ENCODE measurements at regions not wholly inside any gene's neighbourhood (a gene's known extent, or its start where the extent isn't known, plus 50 kb on each side); places are given as distances from the start of the nearest gene placed in this dataset.
"Not testable (repeated sequence)": the region's sequence is repeated elsewhere in the genome, so short reads cannot be mapped to it uniquely, and the experiment has no call there.

DNA sequence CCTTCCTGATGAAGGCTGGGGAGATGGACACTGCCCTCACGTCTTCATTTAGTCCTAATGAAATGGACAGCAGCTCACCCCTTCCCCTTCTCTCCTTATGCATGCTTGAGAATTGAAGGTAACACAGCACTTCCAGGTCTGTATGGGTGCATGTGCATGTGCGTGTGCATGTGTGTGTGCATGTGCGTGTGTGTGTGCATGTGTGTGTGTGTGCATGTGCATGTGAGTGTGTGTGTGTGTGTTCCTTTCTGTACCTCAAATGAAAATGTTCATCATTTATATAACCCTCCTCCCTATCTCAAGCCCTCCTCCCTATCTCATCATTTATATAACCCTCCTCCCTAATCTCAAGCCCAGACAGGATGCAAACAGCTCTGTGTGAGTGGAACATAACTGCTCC lies 444.8 kb downstream of the MAT2B start:
- DNase-seq (ENCODE audit: low read depth) = no peak

DNA sequence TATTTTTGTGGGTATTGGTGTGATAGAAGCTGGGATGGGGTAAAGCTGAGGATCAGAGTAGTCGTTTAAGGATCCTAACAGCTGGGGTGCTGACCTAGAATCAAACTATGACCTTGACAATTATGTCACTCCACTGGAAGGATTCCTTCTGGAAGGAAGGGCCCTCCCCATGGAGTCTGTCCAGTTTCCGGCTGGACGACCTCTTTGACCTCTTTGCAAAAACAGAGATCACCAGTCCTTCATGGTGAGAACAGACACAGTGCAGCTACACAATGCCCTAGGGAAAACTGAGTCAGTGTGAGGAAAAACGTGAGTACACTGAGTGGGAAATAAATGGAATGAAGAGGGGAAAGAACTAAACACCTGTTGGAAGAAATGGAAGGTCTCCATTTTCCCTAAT lies 445.6 kb downstream of the MAT2B start:
- no peak for DNase-seq (ENCODE audit: low read depth)

DNA sequence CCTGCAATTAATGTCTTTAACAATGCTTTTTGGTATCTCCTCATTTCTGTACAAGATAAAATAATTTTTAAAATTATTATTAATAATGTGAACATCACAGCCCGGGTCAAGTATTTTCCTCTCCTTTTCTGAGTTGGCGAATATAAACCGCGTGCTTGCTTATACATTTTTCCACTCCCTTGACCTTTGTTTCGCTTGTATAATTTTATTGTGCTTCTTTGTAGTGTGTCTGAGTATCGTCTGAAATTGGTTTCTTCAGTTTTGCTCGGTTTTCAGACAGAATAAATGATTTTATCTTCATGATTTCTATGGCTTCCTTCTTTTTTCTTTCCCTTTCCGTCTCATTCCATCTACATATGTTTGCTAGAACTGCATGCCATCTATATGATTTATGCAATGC lies 448.5 kb downstream of the MAT2B start:
- no peak for DNase-seq (ENCODE audit: low read depth)

DNA sequence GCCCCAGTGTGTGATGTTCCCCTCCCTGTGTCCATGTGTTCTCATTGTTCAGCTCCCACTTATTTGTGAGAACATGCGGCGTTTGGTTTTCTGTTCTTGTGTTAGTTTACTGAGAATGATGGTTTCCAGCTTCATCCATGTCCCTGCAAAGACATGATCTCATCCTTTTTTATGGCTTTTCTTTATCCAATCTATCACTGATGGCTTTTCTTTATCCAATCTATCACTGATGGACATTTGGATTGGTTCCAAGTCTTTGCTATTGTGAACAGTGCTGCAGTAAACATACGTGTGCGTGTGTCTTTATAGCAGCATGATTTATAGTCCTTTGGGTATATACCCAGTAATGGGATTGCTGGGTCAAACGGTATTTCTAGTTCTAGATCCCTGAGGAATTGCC lies 455.8 kb downstream of the MAT2B start:
- DNase-seq (ENCODE audit: low read depth) = not testable (repeated sequence)

GRCh38 chr5:163963881-163964280 lies 458.5 kb downstream of the MAT2B start:
- DNase-seq (ENCODE audit: low read depth) = no peak

DNA sequence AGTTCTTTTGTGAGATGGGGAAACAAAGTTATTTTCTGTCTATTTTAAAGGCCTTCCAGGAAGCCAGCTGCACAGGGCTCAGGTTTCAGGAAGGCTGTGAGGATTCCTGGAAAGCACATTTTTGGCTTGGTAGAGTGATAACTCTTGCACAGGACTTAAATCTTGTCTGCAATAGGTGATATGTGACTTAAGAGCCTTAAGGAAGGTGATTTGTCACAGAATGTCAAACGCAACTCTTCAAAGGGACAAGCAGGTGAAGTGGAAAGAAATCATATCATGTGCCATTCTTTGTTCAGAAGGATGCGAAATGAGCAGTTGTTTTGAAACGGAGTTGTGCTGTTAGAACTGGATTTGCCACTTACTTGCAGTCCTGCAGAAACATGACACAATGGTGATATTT lies 459.3 kb downstream of the MAT2B start:
- DNase-seq (ENCODE audit: low read depth) = no peak

- no peak for DNase-seq (ENCODE audit: low read depth)
Measured at GRCh38 chr5:163967268-163967667, 461.8 kb downstream of the MAT2B start.

- no peak for DNase-seq (ENCODE audit: low read depth)
Measured at GRCh38 chr5:163968651-163969050, 463.2 kb downstream of the MAT2B start.

DNA sequence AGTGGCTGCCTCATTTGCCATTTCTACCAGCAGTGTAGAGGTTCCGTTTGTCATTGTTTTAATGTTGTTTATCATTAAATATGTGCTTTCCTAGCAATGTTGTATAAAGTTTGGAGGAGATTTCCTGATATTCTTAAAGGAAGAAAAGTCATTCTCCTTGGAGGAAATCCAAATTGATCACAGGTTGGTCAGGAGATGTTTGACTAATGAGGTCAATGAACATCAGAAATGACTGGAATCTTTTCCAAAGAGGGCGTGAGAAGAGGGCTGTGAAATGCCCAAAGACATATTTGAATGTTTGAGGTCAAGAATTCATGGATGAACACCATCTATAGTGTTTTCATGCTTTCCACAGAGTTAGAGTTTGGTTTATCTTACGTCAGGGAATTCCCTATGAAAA lies 471.3 kb downstream of the MAT2B start:
- DNase-seq (ENCODE audit: low read depth) = no peak

- DNase-seq (ENCODE audit: low read depth) = no peak
Measured at GRCh38 chr5:163978897-163979296, 473.5 kb downstream of the MAT2B start.

DNA sequence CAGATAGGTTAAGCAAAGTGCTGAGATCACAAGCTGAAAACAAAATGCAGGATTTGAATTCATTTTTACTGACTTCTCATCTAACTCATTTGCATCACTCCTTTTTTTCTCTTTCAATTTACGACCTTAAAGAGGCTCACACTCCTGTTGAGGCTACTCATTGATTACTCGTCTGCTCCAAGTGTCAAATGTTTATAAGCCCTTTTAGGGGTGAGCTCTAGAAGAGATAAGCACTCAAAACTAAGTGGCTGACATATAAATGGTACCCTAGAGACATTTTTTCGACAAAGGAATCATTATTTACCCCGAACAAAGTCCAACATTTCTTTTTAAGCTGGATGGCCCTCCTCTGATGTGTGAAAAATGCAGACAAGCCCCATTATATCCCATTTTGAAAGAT lies 483.1 kb downstream of the MAT2B start:
- DNase-seq (ENCODE audit: low read depth) = no peak

- DNase-seq (ENCODE audit: low read depth) = no peak
Measured at GRCh38 chr5:163993126-163993525, 487.7 kb downstream of the MAT2B start.

DNA sequence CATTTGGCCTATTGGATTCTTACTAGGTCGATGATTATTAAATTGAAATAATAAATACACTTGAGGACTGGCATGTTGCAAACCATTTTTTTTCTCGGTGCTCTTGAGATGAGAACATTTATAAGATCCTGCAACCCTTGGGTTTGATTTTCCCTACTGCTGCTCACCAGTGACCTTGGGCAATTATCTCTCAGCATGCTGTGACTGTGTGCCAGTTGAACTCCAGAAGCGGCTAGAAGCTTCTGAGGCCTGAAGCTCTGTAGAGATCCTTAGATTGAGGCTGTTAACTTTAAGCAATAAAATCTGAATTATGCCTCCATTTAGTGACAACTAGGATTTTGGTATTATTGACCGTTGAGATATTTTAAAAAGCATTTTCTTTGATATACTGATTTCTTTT lies 489.8 kb downstream of the MAT2B start:
- DNase-seq (ENCODE audit: low read depth) = no peak

DNA sequence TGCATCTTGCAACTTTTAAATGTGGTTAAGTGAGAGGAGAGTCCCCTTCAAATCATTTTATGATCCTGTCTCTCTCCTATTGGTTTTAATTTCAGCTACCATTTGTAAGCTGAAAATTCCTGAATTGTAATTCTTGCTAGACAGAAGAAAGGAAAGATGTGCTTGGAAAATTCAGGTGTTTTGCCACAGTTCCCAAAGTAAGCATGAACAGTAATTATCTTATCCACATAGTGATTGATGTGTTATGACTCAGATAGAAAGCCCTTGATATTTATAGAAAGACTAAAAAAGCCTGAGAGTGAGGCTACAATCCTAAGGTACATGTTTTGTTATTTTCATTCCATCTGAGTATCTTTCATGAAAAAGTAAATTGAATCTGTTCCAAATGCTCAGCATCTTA lies 492.5 kb downstream of the MAT2B start:
- DNase-seq (ENCODE audit: low read depth) = no peak

DNA sequence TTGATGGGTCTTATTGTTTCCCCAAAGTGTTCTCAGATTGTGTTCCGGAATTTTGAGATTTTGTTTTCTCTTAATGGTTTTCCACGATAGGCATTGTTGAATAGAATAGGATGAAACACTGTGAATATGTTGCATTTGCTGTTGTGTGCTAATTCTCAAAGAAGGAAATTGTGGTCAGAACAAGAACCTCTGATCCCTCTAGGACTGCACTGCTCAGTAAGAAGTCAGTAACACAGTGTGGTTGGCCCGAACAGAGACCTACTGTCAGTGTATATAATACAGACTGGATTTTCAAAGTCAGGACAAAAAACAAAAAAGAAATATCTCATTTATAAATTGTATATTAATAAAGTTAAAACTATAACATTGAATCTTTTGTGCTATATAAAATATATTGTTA lies 494.8 kb downstream of the MAT2B start:
- DNase-seq (ENCODE audit: low read depth) = no peak

DNA sequence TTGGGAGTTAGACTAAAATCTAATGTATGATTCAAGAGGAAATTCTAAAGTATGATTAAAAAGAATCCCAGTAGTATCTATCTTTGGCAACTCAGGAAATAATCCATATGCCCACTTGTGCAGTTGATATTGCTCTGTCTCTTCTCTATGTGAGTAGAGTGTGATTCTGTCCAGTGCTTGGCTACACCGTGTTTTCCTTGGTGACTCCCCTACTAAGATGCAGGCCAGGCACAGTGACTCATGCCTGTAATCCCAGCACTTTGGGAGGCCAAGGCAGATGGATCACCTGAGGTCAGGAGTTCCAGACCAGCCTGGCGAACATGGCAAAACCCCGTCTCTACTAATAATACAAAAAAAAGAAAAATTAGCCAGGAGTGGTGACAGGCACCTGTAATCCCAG lies 495.4 kb downstream of the MAT2B start:
- DNase-seq (ENCODE audit: low read depth) = no peak

GRCh38 chr5:164002214-164002613 lies 496.8 kb downstream of the MAT2B start:
- no peak for DNase-seq (ENCODE audit: low read depth)

GRCh38 chr5:164002628-164003027 lies 497.2 kb downstream of the MAT2B start:
- no peak for DNase-seq (ENCODE audit: low read depth)

- DNase-seq (ENCODE audit: low read depth) = no peak
Measured at GRCh38 chr5:164005071-164005470, 499.7 kb downstream of the MAT2B start.

DNA sequence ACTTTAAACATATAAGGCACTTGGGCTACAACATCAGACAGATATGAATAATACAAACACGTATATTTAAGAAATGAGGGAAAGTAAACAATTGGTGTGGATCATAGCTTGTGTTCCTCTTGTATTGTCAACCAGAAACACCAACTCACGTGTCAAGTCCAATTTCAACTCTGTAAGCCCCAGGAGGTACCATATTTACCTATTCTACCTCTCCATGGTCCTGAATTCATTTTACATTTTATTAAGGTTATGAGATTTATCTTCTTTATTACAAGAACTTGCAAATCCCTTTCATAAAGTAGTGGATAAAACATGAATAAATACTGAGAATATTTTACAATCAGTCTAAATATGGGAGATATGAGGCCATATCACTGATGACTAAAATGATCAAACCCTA lies 501.6 kb downstream of the MAT2B start:
- DNase-seq (ENCODE audit: low read depth) = no peak

- DNase-seq (ENCODE audit: low read depth) = no peak
Measured at GRCh38 chr5:164009621-164010020, 504.2 kb downstream of the MAT2B start.

DNA sequence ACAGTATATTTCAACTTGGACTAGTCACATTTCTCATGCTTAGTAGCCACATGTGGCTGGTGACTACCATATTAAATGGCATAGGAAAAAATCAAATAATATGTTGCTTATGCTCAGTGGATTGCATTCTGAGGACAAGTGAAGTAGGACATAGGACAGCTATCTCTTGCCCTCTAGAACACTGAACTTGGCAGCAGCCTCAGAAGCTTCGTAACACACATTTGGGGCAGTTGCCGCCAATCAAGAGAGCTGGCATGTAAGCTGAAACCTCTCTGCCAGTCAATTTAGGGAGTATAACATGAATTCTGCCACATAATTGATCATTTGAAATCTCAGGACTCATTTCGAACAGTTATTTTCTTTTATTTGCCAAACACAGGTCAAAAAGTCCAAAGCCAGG lies 505.5 kb downstream of the MAT2B start:
- no peak for DNase-seq (ENCODE audit: low read depth)

DNA sequence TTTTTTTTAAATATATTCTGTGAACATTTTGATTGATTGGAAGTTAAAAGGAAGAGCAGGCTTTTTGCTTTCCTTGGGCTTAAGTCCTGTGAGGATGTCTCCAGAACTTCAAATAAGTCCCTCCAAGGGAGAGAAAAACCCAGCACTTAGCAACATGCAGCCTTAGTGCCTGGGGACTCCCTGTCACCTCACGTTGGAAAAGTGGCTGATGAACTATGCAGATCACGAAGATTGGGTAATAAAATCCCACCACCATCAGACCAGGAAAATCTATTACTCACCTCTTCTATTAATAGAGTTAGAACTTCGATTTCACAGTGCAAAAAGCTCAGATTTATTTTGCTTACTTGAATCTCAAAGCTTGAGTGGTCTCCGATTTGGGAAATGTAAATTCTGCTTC lies 507.0 kb downstream of the MAT2B start:
- DNase-seq (ENCODE audit: low read depth) = no peak

DNA sequence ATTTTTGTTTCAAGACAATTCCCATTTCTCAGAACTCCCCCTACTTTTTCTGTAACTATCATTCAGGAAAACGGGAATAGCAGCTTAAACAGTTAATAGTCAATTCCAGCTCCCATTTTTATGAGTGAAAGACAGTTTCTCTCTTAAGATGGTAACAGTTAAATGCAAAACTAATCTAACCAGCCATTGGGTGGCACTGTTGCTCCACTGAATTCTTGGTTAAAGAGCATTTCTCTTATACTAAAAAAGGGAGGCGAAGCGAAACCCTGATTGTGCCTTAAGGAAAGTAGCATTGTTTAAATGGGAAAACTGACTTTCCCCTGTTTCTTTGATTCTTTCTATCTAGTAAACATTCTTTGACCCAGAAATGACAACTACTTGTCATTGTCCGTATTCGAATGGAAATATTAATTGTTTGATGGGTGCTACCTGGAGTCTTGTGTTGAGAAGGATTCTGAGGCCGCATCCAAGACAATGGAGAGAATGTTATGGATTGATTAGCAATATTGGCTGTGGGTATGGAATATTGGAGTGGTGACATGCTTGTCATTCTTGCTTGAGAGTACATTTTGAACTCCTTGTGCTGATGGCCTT lies 507.8 kb downstream of the MAT2B start:
- no peak for DNase-seq (ENCODE audit: low read depth)

DNA sequence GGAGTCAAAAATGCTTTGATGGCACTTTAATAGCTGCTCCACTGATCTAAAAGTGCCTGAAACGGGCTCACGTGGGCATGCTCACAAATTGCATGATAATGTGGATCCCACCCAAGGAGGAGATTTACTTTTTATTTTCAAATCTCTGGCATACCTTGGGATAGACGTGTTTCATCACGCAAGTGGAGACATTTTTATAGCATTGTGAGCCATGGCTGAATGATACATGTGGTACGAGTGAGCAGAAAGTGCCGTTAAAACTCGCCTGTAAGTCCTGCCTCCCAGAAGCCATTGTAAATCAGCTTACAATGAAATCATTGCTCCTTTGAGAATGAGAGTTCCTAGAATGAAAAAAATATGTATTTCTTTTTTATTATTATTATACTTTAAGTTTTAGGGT lies 514.7 kb downstream of the MAT2B start:
- DNase-seq (ENCODE audit: low read depth) = no peak
